CD14-positive monocyte (primary cell): ENCODE measurements at regions not wholly inside any gene's neighbourhood (a gene's known extent, or its start where the extent isn't known, plus 50 kb on each side); places are given as distances from the start of the nearest gene placed in this dataset.

Source experiments
- DNase-seq, 3 donors: peaks; one replicate each; pipeline ENCODE4 v3.0.0-alpha.2; 2011 to 2022
- H2AFZ ChIP-seq: 2 replicates; pipeline ENCODE4 v1.6.0; 2012; ENCODE audit warnings: mild to moderate bottlenecking, low read depth, low read length, inconsistent platforms; ENCODE audit not compliant: insufficient read depth, poor library complexity, severe bottlenecking
- H3K27ac ChIP-seq, 2 donors: 1 replicate in 1 of 2; 2 replicates in 1 of 2; pipeline ENCODE4 v1.5.1; 2012 to 2013; ENCODE audit warnings: low read length in 2 of 2, control low read depth in 1 of 2, inconsistent platforms in 1 of 2, low read depth in 1 of 2, mild to moderate bottlenecking in 1 of 2
- H3K27me3 ChIP-seq, 2 donors: one replicate each; pipeline versions ENCODE4 v1.6.0 to v1.6.1; 2011 to 2013; ENCODE audit warnings: low read length in 2 of 2; ENCODE audit not compliant: control insufficient read depth in 2 of 2, insufficient read depth in 2 of 2
- H3K36me3 ChIP-seq, 2 donors: replicated peaks in 1 of 2; 1 replicate in 1 of 2; 2 replicates in 1 of 2; pipeline versions ENCODE4 v1.5.1 to v1.6.1; 2012 to 2013; ENCODE audit warnings: low read length in 2 of 2, control low read depth in 1 of 2, inconsistent platforms in 1 of 2, mild to moderate bottlenecking in 1 of 2; ENCODE audit not compliant: insufficient read depth in 2 of 2, control insufficient read depth in 1 of 2
- H3K4me1 ChIP-seq, 2 donors: 1 replicate in 1 of 2; 2 replicates in 1 of 2; pipeline versions ENCODE4 v1.5.1 to v1.6.1; 2012 to 2013; ENCODE audit warnings: low read length in 2 of 2, control low read depth in 1 of 2, inconsistent platforms in 1 of 2, mild to moderate bottlenecking in 1 of 2, moderate library complexity in 1 of 2; ENCODE audit not compliant: insufficient read depth in 2 of 2, control insufficient read depth in 1 of 2
- H3K4me2 ChIP-seq: replicated peaks from 2 replicates; pipeline ENCODE3; 2012; ENCODE audit warnings: low read length, moderate library complexity, mild to moderate bottlenecking; ENCODE audit not compliant: poor library complexity, severe bottlenecking; ENCODE audit errors: extremely low read depth
- H3K4me3 ChIP-seq, 3 experiments: fragments of 200-600 bp in 1 of 3; sonication (generic) in 1 of 3; replicated peaks in 1 of 3; 1 replicate in 2 of 3; 2 replicates in 1 of 3; pipeline ENCODE4 v1.5.1; 2011 to 2013; ENCODE audit warnings: low read length in 3 of 3, mild to moderate bottlenecking in 3 of 3, control low read depth in 2 of 3, low read depth in 2 of 3, inconsistent platforms in 1 of 3, moderate library complexity in 1 of 3
- H3K79me2 ChIP-seq: 2 replicates; pipeline ENCODE4 v1.6.0; 2012; ENCODE audit warnings: mild to moderate bottlenecking, control low read depth, inconsistent platforms, low read length, moderate library complexity; ENCODE audit not compliant: insufficient read depth
- H3K9ac ChIP-seq: 2 replicates; pipeline ENCODE4 v1.6.0; 2017; ENCODE audit warnings: low read length, mild to moderate bottlenecking; ENCODE audit not compliant: insufficient read depth, poor library complexity, severe bottlenecking
- H3K9me3 ChIP-seq, 2 donors: replicated peaks in 1 of 2; 1 replicate in 1 of 2; 2 replicates in 1 of 2; pipeline versions ENCODE4 v1.5.1 to v1.6.1; 2012 to 2013; ENCODE audit warnings: low read length in 2 of 2, control low read depth in 1 of 2; ENCODE audit not compliant: control insufficient read depth in 1 of 2, insufficient read depth in 1 of 2
- H4K20me1 ChIP-seq: 2 replicates; pipeline ENCODE4 v1.6.0; 2012; ENCODE audit warnings: mild to moderate bottlenecking, low read length, control low read depth, moderate library complexity; ENCODE audit not compliant: insufficient read depth
- H3K27ac Mint-ChIP-seq, 7 donors: one replicate each; pipeline ENCODE4 v1.8.0; 2020; ENCODE audit warnings: mild to moderate bottlenecking in 7 of 7, mixed read lengths in 7 of 7, moderate library complexity in 6 of 7, inconsistent platforms in 2 of 7
- H3K27me3 Mint-ChIP-seq, 3 donors: one replicate each; pipeline ENCODE4 v1.8.0; 2021 to 2022; ENCODE audit warnings: low read depth in 3 of 3, mild to moderate bottlenecking in 3 of 3, mixed read lengths in 3 of 3, moderate library complexity in 3 of 3, inconsistent platforms in 1 of 3
- H3K36me3 Mint-ChIP-seq, 2 donors: one replicate each; pipeline ENCODE4 v1.8.0; 2020; ENCODE audit warnings: mixed read lengths in 2 of 2, inconsistent platforms in 1 of 2, mild to moderate bottlenecking in 1 of 2
- H3K4me1 Mint-ChIP-seq: one replicate; pipeline ENCODE4 v1.8.0; 2020; ENCODE audit warnings: mild to moderate bottlenecking, mixed read lengths
- H3K4me3 Mint-ChIP-seq, 2 donors: one replicate each; pipeline ENCODE4 v1.8.0; 2020; ENCODE audit warnings: mild to moderate bottlenecking in 2 of 2, mixed read lengths in 2 of 2, moderate library complexity in 1 of 2
- H3K9me3 Mint-ChIP-seq, 7 donors: one replicate each; pipeline ENCODE4 v1.8.0; 2020 to 2022; ENCODE audit warnings: mixed read lengths in 7 of 7, mild to moderate bottlenecking in 6 of 7, moderate library complexity in 6 of 7, inconsistent platforms in 2 of 7
- CTCF ChIP-seq: fragments of 200-600 bp; IDR thresholded peaks from one replicate; pipeline ENCODE4 v1.8.0; 2022; ENCODE audit warnings: antibody characterized with exemption, mild to moderate bottlenecking
- WGBS: methylation state at CpG from one replicate; pipeline ENCODE4 v1.1.5; 2013; ENCODE audit warnings: missing lambda C conversion rate; ENCODE audit not compliant: insufficient coverage; 5-methylcytosine and 5-hydroxymethylcytosine counted together
- intact Hi-C, 2 donors: fragments of 100-400 bp; cut with micrococcal nuclease; formaldehyde crosslinking; loops; one replicate each; pipeline versions ENCODE4 v1.15.0 to v1.15.1; 2023

- Mint-ChIP-seq H3K4me1 (peaks cover 13% of the 10 kb centered on the region), H3K9me3 (peaks cover 8 to 18% (median 11%) of the 10 kb centered on the region in 7 donors), H3K27me3 (peaks cover 0 to 6% (median 0%) of the 10 kb centered on the region in 3 donors), H3K36me3 (no peaks in the 10 kb centered on the region), H3K27ac (no peak overlapping the region), H3K4me3 (no peak overlapping the region)
- Histone ChIP-seq H3K79me2 (no peaks in the 10 kb centered on the region), H3K9ac (no peak overlapping the region), H3K36me3 (no peaks in the 10 kb centered on the region), H3K4me1 (no peaks in the 10 kb centered on the region), H3K9me3 (peaks cover 8 to 19% of the 10 kb centered on the region in 2 donors), H4K20me1 (no peaks in the 10 kb centered on the region), H3K27me3 (no peaks in the 10 kb centered on the region), H3K4me2 (no peak overlapping the region), H3K4me3 (no peak overlapping the region), H3K27ac (no peak overlapping the region), H2AFZ (no peak overlapping the region)
- no peak for DNase-seq
- no peak for TF ChIP-seq CTCF
- intact Hi-C loops, result no loop called here
- no CpG with 5 or more reads among the region's 3 CpGs for WGBS
Measured at GRCh38 chr2:226336283-226336682, 463.3 kb downstream of the IRS1 start.

GRCh38 chr2:226334981-226335720 is 464.5 kb downstream of the IRS1 start:
- H3K9me3 Mint-ChIP-seq, result peaks cover 8 to 18% (median 14%) of the 10 kb centered on the region in 7 donors
- Histone ChIP-seq H3K27me3 (peaks cover 0 to 2% of the 10 kb centered on the region in 2 donors), H2AFZ (no peak overlapping the region), H3K4me1 (no peaks in the 10 kb centered on the region), H3K9me3 (peaks cover 8 to 19% of the 10 kb centered on the region in 2 donors), H4K20me1 (no peaks in the 10 kb centered on the region), H3K4me2 (no peak overlapping the region), H3K9ac (no peak overlapping the region), H3K4me3 (no peak overlapping the region), H3K79me2 (no peaks in the 10 kb centered on the region), H3K27ac (no peak overlapping the region), H3K36me3 (no peaks in the 10 kb centered on the region)
- peaks cover 13% of the 10 kb centered on the region for H3K4me1 Mint-ChIP-seq
- H3K36me3 Mint-ChIP-seq, result no peaks in the 10 kb centered on the region
- intact Hi-C loops, result no loop called here
- no peak overlapping the region for H3K27ac Mint-ChIP-seq
- no peak overlapping the region for H3K4me3 Mint-ChIP-seq
- DNase-seq, result no peak
- 100% methylated on average over 3 of the region's 8 CpGs for WGBS
- H3K27me3 Mint-ChIP-seq, result peaks cover 0 to 3% (median 0%) of the 10 kb centered on the region in 3 donors
- no peak for TF ChIP-seq CTCF
